OCI-LY7 (cell line): ENCODE measurements at regions not wholly inside any gene's neighbourhood (a gene's known extent, or its start where the extent isn't known, plus 50 kb on each side); places are given as distances from the start of the nearest gene placed in this dataset.

Experiments used
- BruUV-seq: library from RNA; stranded (reverse); fragments of 400-500 nt; replicated peaks from 2 replicates; lab custom pipeline; 2021; lab: Mats Ljungman, UMichigan
- CTCF ChIA-PET: fragments of 300-600 bp; sonication (Branson Sonifier 250); formaldehyde crosslinking; loops from one replicate; lab custom pipeline; 2022; ENCODE audit warnings: antibody characterized with exemption; ENCODE audit not compliant: unreplicated experiment; lab: Charles Lee
- POLR2A ChIA-PET: fragments of 300-600 bp; sonication (Branson Sonifier 250); formaldehyde crosslinking; loops from one replicate; lab custom pipeline; 2022; ENCODE audit warnings: antibody characterized with exemption; lab: Charles Lee
- DNase-seq: peaks from one replicate; pipeline ENCODE4 v3.0.0-alpha.2; 2015; ENCODE audit warnings: low spot score
- H2AFZ ChIP-seq: fragments of 200-600 bp; sonication (generic), shearing (Covaris generic); 2 replicates; pipeline ENCODE4 v1.6.1; 2014; ENCODE audit warnings: mild to moderate bottlenecking, antibody characterized with exemption, low read length, moderate library complexity
- H3K27ac ChIP-seq: fragments of 200-600 bp; sonication (generic); 2 replicates; pipeline ENCODE4 v1.5.1; 2014; ENCODE audit warnings: mixed run types, low read depth, mild to moderate bottlenecking, moderate library complexity, low read length, inconsistent platforms; ENCODE audit not compliant: poor library complexity, severe bottlenecking
- H3K36me3 ChIP-seq: fragments of 200-600 bp; sonication (generic); 2 replicates; pipeline ENCODE4 v1.6.1; 2014; ENCODE audit warnings: mild to moderate bottlenecking, antibody characterized with exemption, low read length, moderate library complexity, mixed read lengths; ENCODE audit not compliant: insufficient read depth
- H3K4me1 ChIP-seq: fragments of 200-600 bp; sonication (generic); 2 replicates; pipeline ENCODE4 v1.5.1; 2014; ENCODE audit warnings: mild to moderate bottlenecking, low read length; ENCODE audit not compliant: insufficient read depth, poor library complexity, severe bottlenecking
- H3K4me2 ChIP-seq: fragments of 200-600 bp; sonication (generic); 2 replicates; pipeline ENCODE4 v1.6.1; 2014; ENCODE audit warnings: mild to moderate bottlenecking, low read length
- H3K4me3 ChIP-seq: fragments of 200-600 bp; sonication (generic); 2 replicates; pipeline ENCODE4 v1.5.1; 2014; ENCODE audit warnings: mild to moderate bottlenecking, low read depth, low read length; ENCODE audit not compliant: poor library complexity, severe bottlenecking
- H3K79me2 ChIP-seq: fragments of 200-600 bp; sonication (generic); 2 replicates; pipeline ENCODE4 v1.6.1; 2016; ENCODE audit warnings: low read depth, mild to moderate bottlenecking, low read length, moderate library complexity, mixed read lengths; ENCODE audit not compliant: insufficient read depth
- H3K9me2 ChIP-seq: fragments of 200-600 bp; sonication (generic); 2 replicates; pipeline ENCODE4 v1.6.1; 2016; ENCODE audit warnings: mild to moderate bottlenecking, low read length, mixed read lengths; ENCODE audit not compliant: insufficient read depth
- H3K9me3 ChIP-seq: fragments of 200-600 bp; sonication (generic); 2 replicates; pipeline ENCODE4 v1.6.1; 2014; ENCODE audit warnings: mild to moderate bottlenecking, mixed run types, low read length, mixed read lengths
- H4K20me1 ChIP-seq: fragments of 200-600 bp; sonication (generic); 2 replicates; pipeline ENCODE4 v1.6.1; 2014; ENCODE audit warnings: mild to moderate bottlenecking, antibody characterized with exemption, low read length, moderate library complexity, mixed read lengths; ENCODE audit not compliant: insufficient read depth
- CTCF ChIP-seq: fragments of 200-600 bp; sonication (generic); conservative IDR thresholded peaks from 2 replicates; pipeline ENCODE4 v1.5.1; 2014; ENCODE audit warnings: mild to moderate bottlenecking, antibody characterized with exemption, low read length, moderate library complexity, mixed read lengths
- EZH2phosphoT487 ChIP-seq: fragments of 200-600 bp; sonication (generic); IDR thresholded peaks from 2 replicates; pipeline ENCODE4 v1.6.1; 2018; ENCODE audit warnings: low read depth, borderline replicate concordance, mild to moderate bottlenecking, mixed run types, antibody characterized with exemption, low read length, moderate library complexity, mixed read lengths
- intact Hi-C: fragments of 100-400 bp; cut with micrococcal nuclease; formaldehyde crosslinking; loops from one replicate; pipeline ENCODE4 v1.10.0; 2022; ENCODE audit not compliant: unreplicated experiment

- Histone ChIP-seq H3K4me2 (no peak overlapping the region), H3K9me3 (no peaks in the 10 kb centered on the region), H2AFZ (no peak overlapping the region), H4K20me1 (no peaks in the 10 kb centered on the region), H3K4me1 (no peaks in the 10 kb centered on the region), H3K36me3 (no peaks in the 10 kb centered on the region), H3K4me3 (no peak overlapping the region), H3K9me2 (no peaks in the 10 kb centered on the region), H3K79me2 (no peaks in the 10 kb centered on the region), H3K27ac (no peak overlapping the region)
- no peak for DNase-seq
- intact Hi-C loops, result no loop called here
- TF ChIP-seq CTCF (no peak), EZH2phosphoT487 (no peak)
- ChIA-PET CTCF (no interaction called here), POLR2A (no interaction called here)
- no TSS peak for BruUV-seq
These were observed 719.6 kb downstream of the BRD1 start for GRCh38 chr22:49107961-49108530.

- ChIA-PET CTCF (no interaction called here), POLR2A (no interaction called here)
- Histone ChIP-seq H3K27ac (no peak overlapping the region), H4K20me1 (no peaks in the 10 kb centered on the region), H3K9me3 (no peaks in the 10 kb centered on the region), H2AFZ (no peak overlapping the region), H3K4me1 (no peaks in the 10 kb centered on the region), H3K36me3 (no peaks in the 10 kb centered on the region), H3K4me2 (no peak overlapping the region), H3K9me2 (no peaks in the 10 kb centered on the region), H3K79me2 (no peaks in the 10 kb centered on the region), H3K4me3 (no peak overlapping the region)
- no peak for DNase-seq
- intact Hi-C loops, result no loop called here
- no peak for TF ChIP-seq EZH2phosphoT487
- no peak for TF ChIP-seq CTCF
- no TSS peak for BruUV-seq
These were observed 720.1 kb downstream of the BRD1 start for GRCh38 chr22:49107561-49107960.

- no peaks in the 10 kb centered on the region for H4K20me1 ChIP-seq
- H3K4me1 ChIP-seq, result no peaks in the 10 kb centered on the region
- no peaks in the 10 kb centered on the region for H3K9me2 ChIP-seq
- H3K4me2 ChIP-seq, result no peak overlapping the region
- H3K79me2 ChIP-seq, result no peaks in the 10 kb centered on the region
- DNase-seq, result no peak
- intact Hi-C loops, result no loop called here
- no peak overlapping the region for H2AFZ ChIP-seq
- ChIA-PET POLR2A (no interaction called here), CTCF (no interaction called here)
- H3K36me3 ChIP-seq, result no peaks in the 10 kb centered on the region
- H3K27ac ChIP-seq, result no peak overlapping the region
- H3K9me3 ChIP-seq, result no peaks in the 10 kb centered on the region
- H3K4me3 ChIP-seq, result no peak overlapping the region
- BruUV-seq, result no TSS peak
- no peak for TF ChIP-seq CTCF
- TF ChIP-seq EZH2phosphoT487, result no peak
These were observed 720.9 kb downstream of the BRD1 start for GRCh38 chr22:49106842-49107152.
